ENCODE measurements at regions not wholly inside any gene's neighbourhood (a gene's known extent, or its start where the extent isn't known, plus 50 kb on each side); places are given as distances from the start of the nearest gene placed in this dataset.
A peak's percentile ranks its signal among the peaks of the same experiment; 100 is the strongest.

DNA sequence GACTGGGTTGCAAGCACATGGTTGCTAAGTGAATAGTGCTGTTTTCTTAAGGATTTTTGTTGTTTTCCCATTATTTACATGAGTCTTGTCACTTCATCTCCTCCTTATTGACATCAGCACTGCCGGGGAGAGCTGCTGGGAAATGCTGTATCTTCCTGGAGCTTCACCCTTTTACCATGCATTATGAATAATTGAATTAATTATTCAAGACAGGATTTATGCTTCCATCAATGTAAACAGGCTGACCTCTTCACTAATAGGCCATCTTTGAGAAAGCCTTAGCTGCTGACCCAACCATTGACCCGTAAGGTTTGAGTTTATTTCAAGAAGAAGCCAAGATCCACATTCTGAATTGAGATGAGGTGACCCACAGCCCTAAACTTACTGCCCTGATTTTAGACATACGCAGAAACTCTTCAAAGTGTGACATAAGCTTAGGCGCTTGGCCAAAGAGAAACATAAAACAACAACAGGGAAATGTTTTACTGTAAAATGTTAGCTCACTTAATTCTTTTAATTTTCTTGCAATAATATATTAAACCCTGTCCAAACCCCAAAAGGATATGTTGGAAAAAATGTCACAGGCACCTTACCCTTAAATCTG lies 365.5 kb upstream of the SYT4 start:
- DNase-seq, result no peak
- Histone ChIP-seq H3K27me3 (no peaks in the 10 kb centered on the region), H3K4me1 (no peaks in the 10 kb centered on the region), H3K4me3 (no peak overlapping the region), H3K36me3 (no peaks in the 10 kb centered on the region), H3K27ac (no peak overlapping the region), H3K9me3 (no peaks in the 10 kb centered on the region)
- WGBS, 5 donors, result 54 to 73% (median 71%) methylated on average over 4 of the region's 4 CpGs
- intact Hi-C loops (cut with DNase I; ENCODE audit: low total_unique reads), result no loop called here
- TF ChIP-seq POLR2AphosphoS5 (IDR thresholded peaks at IDR 0.05), result no peak

DNA sequence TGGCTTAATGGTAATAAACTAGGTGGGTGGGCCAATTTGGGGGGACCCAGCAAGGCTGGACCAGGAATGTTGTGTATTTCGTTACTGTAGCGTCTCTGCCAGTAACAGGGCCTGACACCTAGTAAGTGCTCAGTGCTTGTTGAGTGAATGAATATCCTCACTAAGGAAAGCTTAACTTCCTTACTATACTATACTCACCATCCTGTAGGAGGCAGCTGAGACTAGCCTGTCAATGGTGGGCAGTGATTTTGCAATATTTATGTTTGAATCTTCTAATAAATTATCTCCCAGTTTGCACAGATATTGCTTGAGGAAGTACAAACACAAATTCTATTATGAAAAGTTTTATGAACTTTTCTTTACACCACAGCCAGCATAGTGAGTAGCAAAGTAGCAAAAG lies 370.7 kb upstream of the SYT4 start:
- TF ChIP-seq CTCF (IDR thresholded peaks at IDR 0.05) (no peak), POLR2A (IDR thresholded peaks at IDR 0.05) (no peak), POLR2AphosphoS5 (IDR thresholded peaks at IDR 0.05) (no peak), EP300 (IDR thresholded peaks at IDR 0.05) (no peak)
- DNase-seq, result no peak
- H3K27me3 ChIP-seq, result no peaks in the 10 kb centered on the region
- no peaks in the 10 kb centered on the region for H3K9me3 ChIP-seq
- H3K4me1 ChIP-seq, result no peaks in the 10 kb centered on the region
- WGBS, 5 donors, result 89 to 98% (median 96%) methylated on average over 2 of the region's 2 CpGs
- no peak overlapping the region for H3K4me3 ChIP-seq
- no peak overlapping the region for H3K27ac ChIP-seq
- intact Hi-C loops (cut with DNase I; ENCODE audit: low total_unique reads), result no loop called here
- no peaks in the 10 kb centered on the region for H3K36me3 ChIP-seq

DNA sequence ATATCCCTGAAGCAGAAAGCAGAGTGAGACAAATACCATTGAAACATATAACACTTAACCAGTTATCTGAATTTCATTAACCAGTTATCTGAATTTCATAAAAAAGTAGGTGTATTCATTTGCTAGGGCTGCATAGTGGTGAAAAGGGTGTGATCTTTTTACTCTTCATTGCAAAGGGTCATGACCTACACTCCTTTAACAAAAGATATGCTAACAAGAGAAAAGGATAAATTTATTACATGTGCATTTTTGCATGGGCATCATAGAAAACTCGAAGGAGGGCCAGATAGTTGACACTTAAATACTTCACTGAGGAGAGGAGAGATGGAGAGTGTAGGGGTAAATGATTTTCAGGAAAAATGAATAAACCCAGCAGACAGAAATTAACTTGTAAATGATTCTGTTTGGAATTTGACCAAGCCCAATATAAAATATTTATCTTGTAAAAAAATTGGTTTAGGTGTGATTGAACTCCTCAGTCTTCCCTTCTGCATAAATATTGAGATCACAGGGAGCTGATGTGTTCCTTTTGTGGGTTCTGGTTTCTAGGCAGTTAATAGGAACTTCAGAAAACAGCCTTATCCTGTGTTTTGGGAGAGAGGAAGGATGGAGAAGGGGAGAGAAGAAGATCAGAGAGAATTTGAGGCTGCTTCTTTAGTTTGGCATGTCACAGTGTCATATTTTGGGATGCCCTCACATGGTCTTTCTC lies 372.5 kb upstream of the SYT4 start:
- no peak overlapping the region for H3K27ac ChIP-seq

GRCh38 chr18:43650426-43650825 lies 373.1 kb upstream of the SYT4 start:
- DNase-seq, result peak in 1 of 2 donors; percentile 47
- intact Hi-C loops (cut with DNase I; ENCODE audit: low total_unique reads), result no loop called here
- no peaks in the 10 kb centered on the region for H3K9me3 ChIP-seq
- H3K36me3 ChIP-seq, result no peaks in the 10 kb centered on the region
- no peak overlapping the region for H3K27ac ChIP-seq
- no peaks in the 10 kb centered on the region for H3K4me1 ChIP-seq
- WGBS, 5 donors, result 21 to 70% (median 33%) methylated on average over 2 of the region's 2 CpGs
- H3K4me3 ChIP-seq, result no peak overlapping the region
- TF ChIP-seq EP300 (IDR thresholded peaks at IDR 0.05) (no peak), POLR2A (IDR thresholded peaks at IDR 0.05) (no peak), CTCF (IDR thresholded peaks at IDR 0.05) (no peak), POLR2AphosphoS5 (IDR thresholded peaks at IDR 0.05) (no peak)
- H3K27me3 ChIP-seq, result no peaks in the 10 kb centered on the region

More for the DNA sequence above, 372.5 kb upstream of the SYT4 start:
- TF ChIP-seq CTCF (IDR thresholded peaks at IDR 0.05), result no peak
- TF ChIP-seq POLR2AphosphoS5 (IDR thresholded peaks at IDR 0.05), result no peak
- no peak for TF ChIP-seq POLR2A (IDR thresholded peaks at IDR 0.05)
- no peak for TF ChIP-seq EP300 (IDR thresholded peaks at IDR 0.05)
- 41 to 67% (median 52%) methylated on average over 1 of the region's 1 CpG for WGBS, 5 donors
- Histone ChIP-seq H3K4me3 (no peak overlapping the region), H3K27me3 (no peaks in the 10 kb centered on the region), H3K36me3 (no peaks in the 10 kb centered on the region), H3K4me1 (no peaks in the 10 kb centered on the region), H3K9me3 (no peaks in the 10 kb centered on the region)
- intact Hi-C loops (cut with DNase I; ENCODE audit: low total_unique reads), result no loop called here
- no peak for DNase-seq

GRCh38 chr18:43651057-43651456 lies 373.8 kb upstream of the SYT4 start:
- Histone ChIP-seq H3K27me3 (no peaks in the 10 kb centered on the region), H3K27ac (no peak overlapping the region), H3K9me3 (no peaks in the 10 kb centered on the region), H3K36me3 (no peaks in the 10 kb centered on the region), H3K4me1 (no peaks in the 10 kb centered on the region), H3K4me3 (no peak overlapping the region)
- TF ChIP-seq POLR2AphosphoS5 (IDR thresholded peaks at IDR 0.05) (no peak), CTCF (IDR thresholded peaks at IDR 0.05) (no peak), EP300 (IDR thresholded peaks at IDR 0.05) (no peak), POLR2A (IDR thresholded peaks at IDR 0.05) (no peak)
- WGBS, 5 donors, result 11 to 47% (median 19%) methylated on average over 2 of the region's 2 CpGs
- peak in 1 of 2 donors; percentile 19 for DNase-seq
- intact Hi-C loops (cut with DNase I; ENCODE audit: low total_unique reads), result no loop called here
